ENCODE measurements at regions not wholly inside any gene's neighbourhood (a gene's known extent, or its start where the extent isn't known, plus 50 kb on each side); places are given as distances from the start of the nearest gene placed in this dataset.
A peak's percentile ranks its signal among the peaks of the same experiment; 100 is the strongest.

DNA sequence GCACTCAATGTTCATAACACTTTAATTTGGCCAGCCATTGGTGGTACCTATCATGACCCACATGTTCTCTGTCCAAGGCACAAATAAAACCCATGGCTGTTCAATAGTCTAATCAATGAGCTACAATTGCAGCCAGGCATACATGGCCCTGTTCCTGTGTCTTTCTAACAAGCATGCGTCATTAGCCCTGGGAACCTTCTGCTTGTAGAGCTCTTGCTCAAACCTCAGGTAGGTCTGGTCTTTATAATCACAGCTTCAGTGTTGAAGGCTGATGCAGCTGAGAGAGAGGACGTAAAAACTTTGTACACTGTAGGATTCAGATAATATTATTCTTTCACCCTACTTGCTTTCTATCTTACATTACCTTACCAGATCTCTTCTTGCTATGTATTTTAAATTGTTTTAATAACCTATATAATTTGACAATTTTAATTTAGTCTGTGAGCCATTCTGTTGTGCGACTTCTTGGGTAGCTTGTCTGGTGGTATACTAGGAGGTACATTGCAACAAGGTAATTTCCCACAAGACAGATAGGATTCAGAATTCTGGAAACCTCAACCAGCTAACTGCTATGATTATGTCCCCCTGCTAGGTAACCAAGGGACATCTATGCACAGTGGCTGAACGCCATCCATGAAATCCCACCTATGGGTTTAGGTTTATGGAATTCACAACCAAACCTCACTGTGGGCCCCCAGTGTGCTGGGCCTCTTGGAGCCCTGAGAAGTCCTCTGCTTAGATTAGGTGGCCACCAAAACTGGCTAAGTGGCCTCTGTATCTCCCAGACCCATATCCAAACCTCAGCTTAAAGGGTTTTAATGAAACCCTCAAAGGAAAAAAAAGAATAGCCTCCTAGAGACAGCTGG is 55.4 kb upstream of the RIPOR2 start:
- DNase-seq, result no peak
- no peak for TF ChIP-seq EZH2 (IDR thresholded peaks at IDR 0.05; ENCODE audit: low read depth)
- TF ChIP-seq, protein P1, sequence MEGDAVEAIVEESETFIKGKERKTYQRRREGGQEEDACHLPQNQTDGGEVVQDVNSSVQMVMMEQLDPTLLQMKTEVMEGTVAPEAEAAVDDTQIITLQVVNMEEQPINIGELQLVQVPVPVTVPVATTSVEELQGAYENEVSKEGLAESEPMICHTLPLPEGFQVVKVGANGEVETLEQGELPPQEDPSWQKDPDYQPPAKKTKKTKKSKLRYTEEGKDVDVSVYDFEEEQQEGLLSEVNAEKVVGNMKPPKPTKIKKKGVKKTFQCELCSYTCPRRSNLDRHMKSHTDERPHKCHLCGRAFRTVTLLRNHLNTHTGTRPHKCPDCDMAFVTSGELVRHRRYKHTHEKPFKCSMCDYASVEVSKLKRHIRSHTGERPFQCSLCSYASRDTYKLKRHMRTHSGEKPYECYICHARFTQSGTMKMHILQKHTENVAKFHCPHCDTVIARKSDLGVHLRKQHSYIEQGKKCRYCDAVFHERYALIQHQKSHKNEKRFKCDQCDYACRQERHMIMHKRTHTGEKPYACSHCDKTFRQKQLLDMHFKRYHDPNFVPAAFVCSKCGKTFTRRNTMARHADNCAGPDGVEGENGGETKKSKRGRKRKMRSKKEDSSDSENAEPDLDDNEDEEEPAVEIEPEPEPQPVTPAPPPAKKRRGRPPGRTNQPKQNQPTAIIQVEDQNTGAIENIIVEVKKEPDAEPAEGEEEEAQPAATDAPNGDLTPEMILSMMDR (conservative IDR thresholded peaks at IDR 0.05), result no peak
- no peak overlapping the region for H3K27ac ChIP-seq
- H3K9me3 ChIP-seq (ENCODE audit: insufficient read depth, low read depth), result peaks cover 4% of the 10 kb centered on the region; the same call in 1 of the 2 replicates
- H3K4me1 ChIP-seq (replicated peaks; ENCODE audit: insufficient read depth), result peaks cover 3% of the 10 kb centered on the region; the same call in 1 of the 2 replicates
- no peaks in the 10 kb centered on the region for H3K79me2 ChIP-seq (ENCODE audit: low read depth)
- no peak overlapping the region for H3K4me2 ChIP-seq
- H4K20me1 ChIP-seq (ENCODE audit: insufficient read depth), result no peaks in the 10 kb centered on the region
- intact Hi-C loops (cut with micrococcal nuclease; ENCODE audit: unreplicated experiment), result loop anchor here (1.0 to 5.0 kb wide), 2 partner anchors 10 to 59 kb away; no protein-coding TSS in a partner anchor
- no peak overlapping the region for H3K4me3 ChIP-seq
- no peaks in the 10 kb centered on the region for H3F3A ChIP-seq (ENCODE audit: insufficient read depth, low read depth)
- H3K9me2 ChIP-seq (ENCODE audit: insufficient read depth), result no peaks in the 10 kb centered on the region
- H3K36me3 ChIP-seq (ENCODE audit: low read depth), result no peaks in the 10 kb centered on the region
- H2AFZ ChIP-seq, result no peak overlapping the region
- H3K27me3 ChIP-seq (ENCODE audit: insufficient read depth, low read depth), result no peaks in the 10 kb centered on the region
- ChIA-PET CTCF (interaction anchor here (0.6 to 3.0 kb wide), 13 partner anchors 9 to 556 kb away, joined by 3 to 30 read pairs (median 5); no protein-coding TSS in a partner anchor), POLR2A (ENCODE audit: unreplicated experiment) (interaction anchor here (0.6 to 0.7 kb wide), 7 partner anchors 9 to 518 kb away, joined by 3 to 18 read pairs (median 6); no protein-coding TSS in a partner anchor)
- BruUV-seq (replicated peaks), result no TSS peak

DNA sequence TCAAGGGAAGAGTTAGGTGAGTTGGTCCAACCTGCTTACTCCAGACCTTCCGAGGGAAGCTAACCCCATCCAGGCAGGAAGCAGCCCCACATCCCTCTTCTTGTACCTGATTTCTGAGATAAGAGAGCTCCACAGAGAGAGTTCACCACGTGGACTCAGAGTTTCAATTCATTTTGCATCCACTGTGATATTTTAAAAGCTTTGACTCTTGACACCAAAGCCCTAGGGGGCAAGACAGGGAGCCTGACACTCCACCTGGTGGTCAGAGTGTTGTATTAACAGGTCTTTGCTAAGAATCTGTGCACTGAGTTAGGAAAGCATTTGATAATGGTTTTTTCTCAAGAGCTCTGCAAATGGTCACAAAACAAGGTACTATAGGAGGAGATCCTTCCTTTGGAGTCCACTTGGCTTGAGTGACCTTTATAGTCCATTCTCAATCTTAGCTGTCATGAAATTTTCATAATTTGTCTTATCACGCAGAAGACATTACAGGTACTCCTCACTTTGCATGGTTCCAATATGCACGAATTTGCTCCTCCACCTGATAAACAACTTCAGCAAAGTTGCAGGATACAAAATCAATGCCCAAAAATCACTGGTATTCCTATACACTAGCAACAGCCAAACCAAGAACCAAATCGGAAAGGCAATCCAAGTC is 56.2 kb upstream of the RIPOR2 start:
- Histone ChIP-seq H3K36me3 (ENCODE audit: low read depth) (no peaks in the 10 kb centered on the region), H4K20me1 (ENCODE audit: insufficient read depth) (no peaks in the 10 kb centered on the region), H3K4me3 (no peak overlapping the region), H3K27ac (no peak overlapping the region), H3K9me2 (ENCODE audit: insufficient read depth) (no peaks in the 10 kb centered on the region), H3K9me3 (ENCODE audit: insufficient read depth, low read depth) (peaks cover 4% of the 10 kb centered on the region; the same call in 1 of the 2 replicates), H3K79me2 (ENCODE audit: low read depth) (no peaks in the 10 kb centered on the region), H2AFZ (no peak overlapping the region), H3K4me2 (no peak overlapping the region), H3K27me3 (ENCODE audit: insufficient read depth, low read depth) (no peaks in the 10 kb centered on the region), H3F3A (ENCODE audit: insufficient read depth, low read depth) (no peaks in the 10 kb centered on the region), H3K4me1 (replicated peaks; ENCODE audit: insufficient read depth) (peaks cover 11% of the 10 kb centered on the region)
- ChIA-PET POLR2A (ENCODE audit: unreplicated experiment) (interaction anchor here (0.5 to 0.6 kb wide), 3 partner anchors 35 to 1132 kb away, joined by 3 to 6 read pairs (median 4); a partner anchor contains a TSS), CTCF (interaction anchor here (0.6 to 3.0 kb wide), 11 partner anchors 10 to 135 kb away, joined by 3 to 30 read pairs (median 4); no protein-coding TSS in a partner anchor)
- no peak for TF ChIP-seq EZH2 (IDR thresholded peaks at IDR 0.05; ENCODE audit: low read depth)
- TF ChIP-seq, protein P1 (conservative IDR thresholded peaks at IDR 0.05), result peak; percentile 86
- DNase-seq, result peak in 1 of 2 experiments; percentile 42
- BruUV-seq (replicated peaks), result no TSS peak
- intact Hi-C loops (cut with micrococcal nuclease; ENCODE audit: unreplicated experiment), result loop anchor here (1.0 to 5.0 kb wide), 3 partner anchors 18 to 136 kb away; no protein-coding TSS in a partner anchor

DNA sequence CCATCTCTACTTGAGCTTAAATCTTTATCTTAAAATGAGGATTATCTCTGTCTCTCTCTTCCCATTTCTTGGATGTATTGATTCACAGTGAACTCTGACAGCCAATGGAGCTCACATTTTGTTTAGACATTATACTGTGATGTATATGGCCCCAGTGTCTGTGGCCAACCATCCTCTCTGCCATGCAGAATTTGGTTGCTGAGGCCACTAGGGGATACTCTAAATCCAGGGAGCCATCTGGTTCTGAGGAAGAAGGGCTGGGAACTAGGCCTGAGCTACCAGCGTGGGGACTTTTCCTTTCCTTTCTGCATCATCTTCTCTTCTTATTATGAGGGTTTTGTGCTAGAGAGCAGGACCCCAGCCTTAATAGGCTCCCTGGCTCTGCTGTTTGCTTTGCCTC is 59.1 kb upstream of the RIPOR2 start:
- Histone ChIP-seq H3K36me3 (ENCODE audit: low read depth) (no peaks in the 10 kb centered on the region), H3K4me3 (no peak overlapping the region)
- no peak for TF ChIP-seq EZH2 (IDR thresholded peaks at IDR 0.05; ENCODE audit: low read depth)
- TF ChIP-seq, protein P1 (conservative IDR thresholded peaks at IDR 0.05), result no peak

More for the DNA sequence above, 59.1 kb upstream of the RIPOR2 start:
- no peaks in the 10 kb centered on the region for H3K79me2 ChIP-seq (ENCODE audit: low read depth)
- no peaks in the 10 kb centered on the region; the same call in 1 of the 2 replicates for H3K9me3 ChIP-seq (ENCODE audit: insufficient read depth, low read depth)
- ChIA-PET CTCF (interaction anchor here (0.5 kb wide), 1 partner anchor 235 kb away, joined by 5 read pairs; no protein-coding TSS in a partner anchor), POLR2A (ENCODE audit: unreplicated experiment) (no interaction called here)
- H3F3A ChIP-seq (ENCODE audit: insufficient read depth, low read depth), result no peaks in the 10 kb centered on the region
- no peak overlapping the region for H3K27ac ChIP-seq
- no peak overlapping the region for H3K4me2 ChIP-seq
- intact Hi-C loops (cut with micrococcal nuclease; ENCODE audit: unreplicated experiment), result loop anchor here (5.0 kb wide), 1 partner anchor 63 kb away; no protein-coding TSS in a partner anchor
- no TSS peak for BruUV-seq (replicated peaks)
- no peak overlapping the region for H2AFZ ChIP-seq
- no peaks in the 10 kb centered on the region for H4K20me1 ChIP-seq (ENCODE audit: insufficient read depth)
- DNase-seq, result no peak
- H3K9me2 ChIP-seq (ENCODE audit: insufficient read depth), result no peaks in the 10 kb centered on the region
- H3K4me1 ChIP-seq (replicated peaks; ENCODE audit: insufficient read depth), result peaks cover 11% of the 10 kb centered on the region
- H3K27me3 ChIP-seq (ENCODE audit: insufficient read depth, low read depth), result no peaks in the 10 kb centered on the region

All from PC-9 (cell line).